Osteocyte (in vitro differentiated cells): ENCODE measurements at regions not wholly inside any gene's neighbourhood (a gene's known extent, or its start where the extent isn't known, plus 50 kb on each side); places are given as distances from the start of the nearest gene placed in this dataset.

Experiments used
- DNase-seq: peaks from one replicate; pipeline ENCODE4 v3.0.0; 2021; ENCODE audit warnings: mixed read lengths; ENCODE audit not compliant: unreplicated experiment; ENCODE audit errors: extremely low spot score
- H3K27ac Mint-ChIP-seq: one replicate; pipeline ENCODE4 v1.8.0; 2021; ENCODE audit warnings: mild to moderate bottlenecking, mixed read lengths; ENCODE audit not compliant: unreplicated experiment
- H3K27me3 Mint-ChIP-seq: one replicate; pipeline ENCODE4 v1.8.0; 2021; ENCODE audit warnings: mixed read lengths; ENCODE audit not compliant: unreplicated experiment
- H3K36me3 Mint-ChIP-seq: one replicate; pipeline ENCODE4 v1.8.0; 2021; ENCODE audit warnings: mixed read lengths; ENCODE audit not compliant: unreplicated experiment
- H3K4me1 Mint-ChIP-seq: one replicate; pipeline ENCODE4 v1.8.0; 2021; ENCODE audit warnings: mixed read lengths; ENCODE audit not compliant: unreplicated experiment
- H3K4me3 Mint-ChIP-seq: one replicate; pipeline ENCODE4 v1.8.0; 2021; ENCODE audit warnings: mild to moderate bottlenecking, moderate library complexity, mixed read lengths; ENCODE audit not compliant: unreplicated experiment
- H3K9me3 Mint-ChIP-seq: one replicate; pipeline ENCODE4 v1.8.0; 2021; ENCODE audit warnings: mixed read lengths; ENCODE audit not compliant: unreplicated experiment
- CTCF ChIP-seq: fragments of 200-600 bp; sonication (generic); IDR thresholded peaks from 2 replicates; pipeline ENCODE4 v1.5.0; 2021; ENCODE audit warnings: antibody characterized with exemption, mild to moderate bottlenecking, moderate library complexity

GRCh38 chr7:131109011-131109758 is 218.5 kb upstream of the MKLN1 start:
- H3K36me3 Mint-ChIP-seq: no peaks in the 10 kb centered on the region
- no peak for TF ChIP-seq CTCF
- H3K4me1 Mint-ChIP-seq: peaks cover 46% of the 10 kb centered on the region
- peak overlapping the region; percentile 100 for H3K4me3 Mint-ChIP-seq
- H3K9me3 Mint-ChIP-seq: no peaks in the 10 kb centered on the region
- H3K27me3 Mint-ChIP-seq: peaks cover 9% of the 10 kb centered on the region
- DNase-seq: no peak
- peak overlapping the region; percentile 96 for H3K27ac Mint-ChIP-seq

- Mint-ChIP-seq H3K27me3 (peaks cover 13% of the 10 kb centered on the region), H3K9me3 (no peaks in the 10 kb centered on the region), H3K27ac (peak overlapping the region; percentile 96), H3K4me3 (peak overlapping the region; percentile 100), H3K36me3 (no peaks in the 10 kb centered on the region), H3K4me1 (peaks cover 39% of the 10 kb centered on the region)
- TF ChIP-seq CTCF: no peak
- DNase-seq: peak; percentile 88
Observed at GRCh38 chr7:131109759-131110296, 217.8 kb upstream of the MKLN1 start.

- Mint-ChIP-seq H3K4me1 (peaks cover 33% of the 10 kb centered on the region), H3K36me3 (peaks cover 3% of the 10 kb centered on the region), H3K27me3 (peaks cover 20% of the 10 kb centered on the region), H3K9me3 (no peaks in the 10 kb centered on the region), H3K4me3 (peak overlapping the region; percentile 100), H3K27ac (peak overlapping the region; percentile 96)
- TF ChIP-seq CTCF: no peak
- no peak for DNase-seq
Observed at GRCh38 chr7:131110297-131111080, 217.2 kb upstream of the MKLN1 start.

GRCh38 chr7:131111081-131111576 is 216.5 kb upstream of the MKLN1 start:
- peaks cover 23% of the 10 kb centered on the region for H3K27me3 Mint-ChIP-seq
- no peak for DNase-seq
- H3K36me3 Mint-ChIP-seq: peaks cover 3% of the 10 kb centered on the region
- no peak for TF ChIP-seq CTCF
- H3K9me3 Mint-ChIP-seq: no peaks in the 10 kb centered on the region
- H3K4me3 Mint-ChIP-seq: peak overlapping the region; percentile 100
- peak overlapping the region; percentile 96 for H3K27ac Mint-ChIP-seq
- peaks cover 33% of the 10 kb centered on the region for H3K4me1 Mint-ChIP-seq

- Mint-ChIP-seq H3K4me1 (peaks cover 33% of the 10 kb centered on the region), H3K36me3 (peaks cover 3% of the 10 kb centered on the region), H3K4me3 (no peak overlapping the region), H3K9me3 (no peaks in the 10 kb centered on the region), H3K27me3 (peaks cover 23% of the 10 kb centered on the region), H3K27ac (no peak overlapping the region)
- no peak for DNase-seq
- no peak for TF ChIP-seq CTCF
Observed at GRCh38 chr7:131111792-131112191, 215.9 kb upstream of the MKLN1 start.
